ENCODE measurements at regions not wholly inside any gene's neighbourhood (a gene's known extent, or its start where the extent isn't known, plus 50 kb on each side); places are given as distances from the start of the nearest gene placed in this dataset.

DNA sequence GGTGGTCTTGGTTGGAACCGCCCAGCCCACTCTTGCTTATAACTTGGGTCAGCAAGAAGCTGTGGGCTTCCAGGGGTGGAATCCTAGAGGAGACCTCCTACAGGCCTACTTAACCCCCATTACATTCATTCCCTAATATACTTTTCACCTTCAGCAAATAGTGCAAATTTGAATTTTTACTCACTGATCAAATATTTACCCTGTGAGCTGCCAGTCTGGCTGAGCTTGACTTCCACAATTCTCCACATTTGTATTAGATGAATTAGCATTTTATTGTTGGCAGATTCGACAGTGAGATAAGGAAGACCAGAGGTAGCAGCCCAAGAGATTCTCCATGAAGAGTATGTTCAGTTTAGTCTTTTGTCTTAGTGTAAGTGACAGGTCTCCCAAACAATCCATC is 199.6 kb downstream of the BCOR start:
- Histone ChIP-seq H3K9me2 (ENCODE audit: insufficient read depth) (no peaks in the 10 kb centered on the region), H3K4me2 (ENCODE audit: low read length) (no peak overlapping the region), H3K9me3 (ENCODE audit: control insufficient read depth in 1 of 2, insufficient read depth in 1 of 2, low read depth in 1 of 2, low read length in 2 of 2) (no peaks in the 10 kb centered on the region), H4K20me1 (ENCODE audit: insufficient read depth) (no peaks in the 10 kb centered on the region), H3K27ac (ENCODE audit: low read depth, low read length) (no peak overlapping the region), H2AFZ (ENCODE audit: low read depth, low read length, poor library complexity, severe bottlenecking) (no peak overlapping the region), H3K9ac (ENCODE audit: low read length) (no peak overlapping the region), H3K36me3 (ENCODE audit: control insufficient read depth in 1 of 2, insufficient read depth in 2 of 2, low read length in 2 of 2) (no peaks in the 10 kb centered on the region), H3K4me1 (ENCODE audit: control insufficient read depth in 1 of 2, insufficient read depth in 2 of 2, low read length in 2 of 2) (peaks cover 0 to 19% of the 10 kb centered on the region in 2 experiments; a peak in 3 of 4 replicates), H3K79me2 (ENCODE audit: insufficient read depth, low read length) (no peaks in the 10 kb centered on the region), H3K27me3 (ENCODE audit: insufficient read depth, low read length) (no peaks in the 10 kb centered on the region), H3K4me3 (replicated peaks in 1 of 2; ENCODE audit: low read depth in 1 of 2, low read length in 2 of 2) (no peak overlapping the region)
- RAD21 ChIA-PET (ENCODE audit: low non-redundant PET in 1 of 2, low total read pairs in 2 of 2, uncharacterized antibody in 2 of 2, unreplicated experiment in 2 of 2): no interaction called here
- DNase-seq (ENCODE audit: low read depth, low spot score) (no peak), ATAC-seq (no peak)
- intact Hi-C loops (cut with micrococcal nuclease): no loop called here
- POLR2A ChIA-PET: no interaction called here
- TF ChIP-seq, protein P1, sequence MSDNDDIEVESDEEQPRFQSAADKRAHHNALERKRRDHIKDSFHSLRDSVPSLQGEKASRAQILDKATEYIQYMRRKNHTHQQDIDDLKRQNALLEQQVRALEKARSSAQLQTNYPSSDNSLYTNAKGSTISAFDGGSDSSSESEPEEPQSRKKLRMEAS (IDR thresholded peaks at IDR 0.05): no peak
- no peak for TF ChIP-seq SRF (IDR thresholded peaks at IDR 0.05; ENCODE audit: low read depth)
- TF ChIP-seq, protein P2, sequence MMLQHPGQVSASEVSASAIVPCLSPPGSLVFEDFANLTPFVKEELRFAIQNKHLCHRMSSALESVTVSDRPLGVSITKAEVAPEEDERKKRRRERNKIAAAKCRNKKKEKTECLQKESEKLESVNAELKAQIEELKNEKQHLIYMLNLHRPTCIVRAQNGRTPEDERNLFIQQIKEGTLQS (IDR thresholded peaks at IDR 0.05): no peak
- no peak for TF ChIP-seq CBX3 (IDR thresholded peaks at IDR 0.05; ENCODE audit: low read depth)
- TF ChIP-seq ELF1 (IDR thresholded peaks at IDR 0.05; ENCODE audit: borderline replicate concordance, low read depth): no peak
- no peak for TF ChIP-seq FOSL1 (IDR thresholded peaks at IDR 0.05; ENCODE audit: low read depth)
- no peak for TF ChIP-seq RAD21 (IDR thresholded peaks at IDR 0.05; ENCODE audit: low read depth)
- TF ChIP-seq POLR2AphosphoS5 (IDR thresholded peaks at IDR 0.05; ENCODE audit: low read depth, low read length): no peak
- TF ChIP-seq ZFX (IDR thresholded peaks at IDR 0.05): no peak
- TF ChIP-seq JUND (IDR thresholded peaks at IDR 0.05): no peak
- TF ChIP-seq, protein P3, sequence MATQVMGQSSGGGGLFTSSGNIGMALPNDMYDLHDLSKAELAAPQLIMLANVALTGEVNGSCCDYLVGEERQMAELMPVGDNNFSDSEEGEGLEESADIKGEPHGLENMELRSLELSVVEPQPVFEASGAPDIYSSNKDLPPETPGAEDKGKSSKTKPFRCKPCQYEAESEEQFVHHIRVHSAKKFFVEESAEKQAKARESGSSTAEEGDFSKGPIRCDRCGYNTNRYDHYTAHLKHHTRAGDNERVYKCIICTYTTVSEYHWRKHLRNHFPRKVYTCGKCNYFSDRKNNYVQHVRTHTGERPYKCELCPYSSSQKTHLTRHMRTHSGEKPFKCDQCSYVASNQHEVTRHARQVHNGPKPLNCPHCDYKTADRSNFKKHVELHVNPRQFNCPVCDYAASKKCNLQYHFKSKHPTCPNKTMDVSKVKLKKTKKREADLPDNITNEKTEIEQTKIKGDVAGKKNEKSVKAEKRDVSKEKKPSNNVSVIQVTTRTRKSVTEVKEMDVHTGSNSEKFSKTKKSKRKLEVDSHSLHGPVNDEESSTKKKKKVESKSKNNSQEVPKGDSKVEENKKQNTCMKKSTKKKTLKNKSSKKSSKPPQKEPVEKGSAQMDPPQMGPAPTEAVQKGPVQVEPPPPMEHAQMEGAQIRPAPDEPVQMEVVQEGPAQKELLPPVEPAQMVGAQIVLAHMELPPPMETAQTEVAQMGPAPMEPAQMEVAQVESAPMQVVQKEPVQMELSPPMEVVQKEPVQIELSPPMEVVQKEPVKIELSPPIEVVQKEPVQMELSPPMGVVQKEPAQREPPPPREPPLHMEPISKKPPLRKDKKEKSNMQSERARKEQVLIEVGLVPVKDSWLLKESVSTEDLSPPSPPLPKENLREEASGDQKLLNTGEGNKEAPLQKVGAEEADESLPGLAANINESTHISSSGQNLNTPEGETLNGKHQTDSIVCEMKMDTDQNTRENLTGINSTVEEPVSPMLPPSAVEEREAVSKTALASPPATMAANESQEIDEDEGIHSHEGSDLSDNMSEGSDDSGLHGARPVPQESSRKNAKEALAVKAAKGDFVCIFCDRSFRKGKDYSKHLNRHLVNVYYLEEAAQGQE (IDR thresholded peaks at IDR 0.05; ENCODE audit: low read depth): no peak
- no peak for TF ChIP-seq YY1 (IDR thresholded peaks at IDR 0.05; ENCODE audit: extremely low read depth, insufficient replicate concordance, low read depth, low read length)
- no peak for TF ChIP-seq EZH2phosphoT487 (IDR thresholded peaks at IDR 0.05; ENCODE audit: borderline replicate concordance)
- TF ChIP-seq, protein P4, sequence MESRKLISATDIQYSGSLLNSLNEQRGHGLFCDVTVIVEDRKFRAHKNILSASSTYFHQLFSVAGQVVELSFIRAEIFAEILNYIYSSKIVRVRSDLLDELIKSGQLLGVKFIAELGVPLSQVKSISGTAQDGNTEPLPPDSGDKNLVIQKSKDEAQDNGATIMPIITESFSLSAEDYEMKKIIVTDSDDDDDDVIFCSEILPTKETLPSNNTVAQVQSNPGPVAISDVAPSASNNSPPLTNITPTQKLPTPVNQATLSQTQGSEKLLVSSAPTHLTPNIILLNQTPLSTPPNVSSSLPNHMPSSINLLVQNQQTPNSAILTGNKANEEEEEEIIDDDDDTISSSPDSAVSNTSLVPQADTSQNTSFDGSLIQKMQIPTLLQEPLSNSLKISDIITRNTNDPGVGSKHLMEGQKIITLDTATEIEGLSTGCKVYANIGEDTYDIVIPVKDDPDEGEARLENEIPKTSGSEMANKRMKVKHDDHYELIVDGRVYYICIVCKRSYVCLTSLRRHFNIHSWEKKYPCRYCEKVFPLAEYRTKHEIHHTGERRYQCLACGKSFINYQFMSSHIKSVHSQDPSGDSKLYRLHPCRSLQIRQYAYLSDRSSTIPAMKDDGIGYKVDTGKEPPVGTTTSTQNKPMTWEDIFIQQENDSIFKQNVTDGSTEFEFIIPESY (IDR thresholded peaks at IDR 0.05; ENCODE audit: extremely low read depth, insufficient replicate concordance, low read length): no peak
- TF ChIP-seq CEBPB (IDR thresholded peaks at IDR 0.05; ENCODE audit: low read depth): no peak
- TF ChIP-seq ZNF274 (IDR thresholded peaks at IDR 0.05; ENCODE audit: low read depth, low read length): no peak
- no TSS peak for BruUV-seq (replicated peaks)
- CTCF ChIA-PET: no interaction called here

Data from HCT116 (cell line).